HG03103 (cell line): ENCODE measurements at regions not wholly inside any gene's neighbourhood (a gene's known extent, or its start where the extent isn't known, plus 50 kb on each side); places are given as distances from the start of the nearest gene placed in this dataset.

Experiments used
- ATAC-seq: cut with Tn5 transposase; IDR thresholded peaks from one replicate; pipeline ENCODE4 v1.9.1; 2021; ENCODE audit warnings: low read depth; ENCODE audit not compliant: unreplicated experiment

DNA sequence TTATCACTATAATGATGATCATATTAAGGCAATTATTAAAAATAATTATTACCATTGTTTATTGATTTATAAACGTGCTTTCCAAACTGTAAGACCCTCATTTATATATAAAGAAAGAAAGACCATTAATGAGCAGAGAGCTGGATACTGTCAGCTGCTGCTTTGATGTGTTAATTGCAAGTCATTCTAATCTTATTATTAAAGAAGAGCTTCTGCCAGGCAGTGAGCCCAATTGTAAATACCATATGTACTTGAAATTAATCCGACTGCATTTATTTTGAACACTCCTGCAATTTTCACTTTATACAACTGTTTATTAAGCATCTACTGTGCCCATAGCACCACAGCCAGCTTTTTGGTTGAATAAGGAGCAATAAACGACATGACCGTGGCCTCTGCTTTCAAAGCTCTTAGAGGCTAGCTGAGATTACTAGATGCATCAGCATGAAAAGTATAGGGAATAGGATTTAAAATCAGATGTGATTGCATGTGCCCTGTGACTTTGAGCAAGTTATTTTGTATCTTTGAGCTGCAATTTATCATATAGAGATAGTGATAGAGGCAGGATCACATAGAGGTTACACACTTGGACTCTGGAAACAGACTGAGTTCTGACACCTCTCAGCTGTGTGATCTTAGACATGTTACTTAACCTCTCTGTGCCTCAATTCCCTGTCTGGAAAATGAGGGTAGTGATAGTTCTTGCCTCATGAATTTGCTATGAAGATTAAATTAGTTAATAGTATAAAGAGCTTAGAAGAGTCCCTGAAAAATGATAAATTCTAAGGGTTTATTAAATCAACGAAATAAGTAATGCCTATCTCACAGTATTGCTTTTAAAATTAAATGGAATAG lies 83.4 kb downstream of the MYCN start:
- no peak for ATAC-seq

DNA sequence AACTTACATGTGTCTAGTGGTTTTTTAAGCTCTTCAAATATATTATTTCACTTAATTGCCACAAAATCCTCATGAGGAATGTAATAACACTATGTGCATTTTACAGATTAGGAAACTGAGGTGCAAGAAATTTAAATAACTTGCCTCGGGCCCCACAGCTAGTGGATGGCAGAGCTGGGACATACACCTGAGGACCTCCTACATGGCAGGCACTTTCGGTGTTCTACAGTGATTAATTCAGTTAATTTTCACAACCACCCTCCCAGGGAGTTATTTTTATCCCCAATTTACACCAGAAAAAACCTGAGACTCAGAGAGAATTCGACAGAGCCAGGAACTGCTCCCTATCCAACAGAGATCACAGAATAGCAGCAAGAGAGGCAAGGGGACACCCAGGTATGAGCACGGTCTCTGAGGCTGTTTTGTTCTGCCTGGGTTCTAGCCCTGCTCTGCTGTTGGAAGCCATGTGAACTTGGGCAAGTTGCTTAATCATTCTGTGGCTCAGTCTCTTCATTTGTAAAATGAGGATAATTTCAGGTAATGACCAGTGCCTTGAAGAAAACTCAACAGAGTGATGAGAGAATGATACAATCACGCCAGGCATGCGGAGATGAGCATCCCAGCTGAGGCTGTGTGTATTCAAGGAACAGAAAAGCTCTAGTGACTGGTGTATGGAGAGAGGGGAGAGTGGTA lies 82.3 kb downstream of the MYCN start:
- ATAC-seq = no peak

- ATAC-seq = no peak
Measured at GRCh38 chr2:16021611-16022363, 81.4 kb downstream of the MYCN start.

GRCh38 chr2:16020389-16021008 lies 80.1 kb downstream of the MYCN start:
- no peak for ATAC-seq

GRCh38 chr2:16019617-16020351 lies 79.4 kb downstream of the MYCN start:
- no peak for ATAC-seq

DNA sequence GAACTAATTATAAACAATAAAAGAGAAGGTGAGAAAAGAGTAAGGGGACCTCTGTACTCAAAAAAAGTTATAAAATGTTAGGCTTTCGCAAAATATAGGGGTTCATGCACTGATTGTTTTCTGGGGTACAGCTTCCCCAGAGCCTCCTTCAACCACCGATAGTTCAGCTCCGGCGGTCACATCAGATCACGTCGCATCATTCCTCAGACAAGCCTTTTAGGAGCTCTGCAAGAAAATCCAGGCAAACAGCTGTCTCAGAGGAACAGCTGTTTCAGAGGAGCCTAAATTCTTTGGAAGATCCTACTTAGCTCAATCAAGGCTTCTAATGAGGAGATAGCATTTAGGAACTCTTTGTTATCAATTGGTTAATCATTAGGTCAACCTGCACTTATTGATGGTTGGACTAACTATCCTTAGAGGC lies 78.7 kb downstream of the MYCN start:
- no peak for ATAC-seq

GRCh38 chr2:16018277-16019059 lies 78.1 kb downstream of the MYCN start:
- ATAC-seq = no peak

GRCh38 chr2:16016282-16016681 lies 75.9 kb downstream of the MYCN start:
- ATAC-seq = no peak

DNA sequence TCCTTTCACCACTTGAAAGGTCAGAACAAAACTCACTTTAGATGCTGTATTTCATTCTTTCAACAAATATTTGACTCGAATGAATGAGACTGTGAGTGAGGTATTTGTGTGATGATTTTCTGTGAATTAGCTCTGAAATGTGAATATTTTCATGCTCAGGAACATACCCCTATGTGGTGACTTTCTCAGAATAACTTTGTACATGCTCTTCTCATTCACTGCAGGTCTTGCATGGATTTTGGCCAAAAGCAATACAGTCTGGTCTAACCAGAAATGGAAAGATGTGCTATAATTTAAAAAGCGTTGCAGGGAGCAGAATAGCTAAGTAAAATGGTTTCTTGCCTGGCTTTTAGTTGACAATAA lies 75.5 kb downstream of the MYCN start:
- no peak for ATAC-seq

DNA sequence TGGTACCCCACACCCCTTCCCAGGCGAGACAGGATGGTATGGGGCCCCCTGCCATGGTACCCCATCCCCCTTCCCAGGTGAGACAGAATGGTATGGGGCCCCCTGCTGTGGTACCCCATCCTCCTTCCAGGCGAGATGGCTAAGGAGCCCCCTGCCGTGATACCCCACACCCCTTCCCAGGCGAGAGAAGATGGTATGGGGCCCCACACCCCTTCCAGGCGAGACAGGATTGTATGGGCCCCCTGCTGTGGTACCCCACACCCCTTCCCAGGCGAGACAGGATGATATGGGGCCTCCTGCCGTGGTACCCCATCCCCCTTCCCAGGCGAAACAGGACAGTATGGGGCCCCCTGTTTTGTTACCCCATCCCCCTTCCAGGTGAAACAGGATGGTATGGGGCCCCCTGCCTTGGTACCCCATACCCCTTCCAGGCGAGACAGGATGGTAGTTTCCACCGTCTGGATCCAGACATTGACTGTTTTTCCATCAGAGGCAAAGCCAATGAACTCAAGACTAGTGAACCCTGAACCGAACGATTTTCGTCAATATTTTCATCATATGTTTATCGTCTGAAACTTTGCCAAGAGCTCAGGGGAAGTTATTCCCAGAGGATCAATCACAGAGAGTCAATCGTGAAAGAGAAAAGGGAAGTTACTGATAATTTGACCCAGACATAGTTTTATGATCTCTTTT lies 75.0 kb downstream of the MYCN start:
- no peak for ATAC-seq

DNA sequence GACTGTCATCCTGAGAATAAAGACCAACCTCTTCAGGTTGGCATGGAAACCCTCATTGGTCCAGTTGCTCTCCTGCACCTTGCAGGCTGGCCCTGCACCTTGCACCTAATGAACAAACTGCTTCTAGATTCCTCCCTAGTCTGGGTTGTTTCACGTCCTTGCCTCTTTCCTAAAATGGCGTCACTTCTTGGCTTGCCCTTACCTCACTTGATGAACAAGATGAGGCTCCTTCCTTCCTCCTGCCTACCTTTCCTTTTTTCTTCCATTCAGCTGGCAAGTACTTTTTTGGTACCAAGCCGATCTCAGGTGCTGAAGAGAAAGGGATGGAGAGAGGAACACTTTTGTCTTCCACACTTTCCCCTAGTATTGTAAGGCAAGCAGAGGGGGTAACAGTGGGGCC lies 74.5 kb downstream of the MYCN start:
- ATAC-seq = no peak

DNA sequence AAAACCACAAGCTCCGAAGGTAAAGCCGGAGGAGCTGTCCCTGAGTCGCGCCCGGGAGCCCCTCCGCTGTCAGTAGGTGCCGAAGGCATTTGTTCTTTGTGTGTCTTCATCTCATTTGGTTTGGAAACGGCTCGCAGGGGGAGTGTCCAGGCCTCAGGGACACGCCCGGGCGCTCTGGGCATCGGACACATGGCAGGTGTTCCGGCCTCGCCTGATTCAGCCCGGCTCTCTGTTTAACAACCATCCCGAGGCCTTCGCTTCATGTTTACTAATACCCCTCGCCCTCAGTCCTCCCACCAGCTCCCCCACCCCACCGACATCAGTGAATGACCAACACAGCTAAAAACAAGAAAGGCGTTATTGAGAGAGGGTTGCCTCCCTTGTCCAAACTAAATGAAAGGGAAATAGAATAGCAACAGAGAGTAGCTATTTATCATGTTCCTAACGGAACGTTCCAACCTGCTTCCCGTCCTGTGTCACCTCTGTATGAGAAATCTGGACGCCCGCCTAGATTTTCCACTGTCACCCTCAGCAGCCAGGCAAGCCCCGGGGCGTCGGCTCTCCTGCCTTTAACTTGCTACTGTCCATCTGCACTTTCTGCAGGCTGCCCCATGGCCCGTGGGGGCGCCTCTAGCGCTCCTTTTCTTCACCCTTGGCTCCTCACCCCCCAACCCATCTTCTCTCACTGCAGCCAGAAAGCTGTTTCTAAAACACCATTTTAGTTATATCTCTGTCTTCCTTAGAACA lies 73.9 kb downstream of the MYCN start:
- no peak for ATAC-seq

- no peak for ATAC-seq
Measured at GRCh38 chr2:16013359-16013911, 73.1 kb downstream of the MYCN start.

DNA sequence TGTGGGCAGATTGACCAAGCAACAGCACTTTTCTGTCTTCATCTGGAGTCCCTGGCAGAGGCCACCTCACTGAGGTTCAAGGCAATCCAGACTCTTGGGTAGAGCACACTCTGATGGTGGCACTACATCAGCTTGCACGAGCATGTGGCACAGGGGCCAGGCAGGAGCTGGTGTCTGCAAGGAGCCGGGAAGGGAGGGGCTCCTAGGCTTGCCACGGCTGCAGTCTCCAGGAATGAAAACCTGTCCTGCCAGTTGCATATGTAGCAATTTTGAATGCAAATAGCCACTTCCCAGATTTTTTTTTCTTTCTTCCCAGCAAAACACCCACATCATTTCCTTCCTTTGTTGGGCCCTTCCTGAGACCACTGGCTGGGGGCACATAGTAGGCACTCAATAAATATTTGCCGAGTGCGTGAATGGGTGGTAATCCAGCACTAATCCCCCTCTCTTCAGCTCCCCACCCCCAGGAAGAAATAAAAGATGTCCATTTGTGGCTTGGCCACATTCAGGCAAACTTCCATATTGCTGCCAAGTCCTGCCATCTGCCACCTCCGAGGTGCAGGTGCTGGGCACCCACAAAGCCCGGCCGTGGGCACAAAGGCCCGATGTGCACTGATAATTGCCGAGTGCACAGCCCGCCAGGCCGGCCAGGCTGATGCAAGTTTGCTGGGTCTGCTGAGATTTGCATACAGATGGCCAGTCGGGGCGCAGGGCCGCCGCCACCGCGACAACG lies 72.4 kb downstream of the MYCN start:
- no peak for ATAC-seq

GRCh38 chr2:16012029-16012596 lies 71.8 kb downstream of the MYCN start:
- ATAC-seq = no peak

GRCh38 chr2:16011621-16011960 lies 71.2 kb downstream of the MYCN start:
- ATAC-seq = no peak
